ENCODE measurements at regions not wholly inside any gene's neighbourhood (a gene's known extent, or its start where the extent isn't known, plus 50 kb on each side); places are given as distances from the start of the nearest gene placed in this dataset.

DNA sequence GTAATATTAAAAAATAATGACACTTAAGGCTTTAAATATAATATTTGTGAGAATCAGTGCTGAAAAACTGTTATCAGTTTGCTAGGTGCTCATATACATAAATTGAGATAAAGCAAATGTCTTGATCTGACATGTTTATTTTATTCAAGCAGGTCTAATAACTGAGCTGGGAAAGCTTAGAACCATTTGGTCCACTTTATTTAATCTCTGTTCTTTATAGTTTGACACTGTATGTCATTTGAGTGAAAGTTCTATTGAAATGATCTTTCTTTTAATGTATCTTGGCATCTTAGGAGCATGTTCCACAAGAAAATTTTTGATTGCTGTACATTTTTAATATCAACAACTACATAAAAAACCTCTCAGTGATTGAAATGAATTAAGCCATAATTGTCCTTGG lies 772.0 kb upstream of the NRSN1 start:
- Mint-ChIP-seq H3K27ac (ENCODE audit: low read depth, unreplicated experiment) (no peak overlapping the region), H3K36me3 (ENCODE audit: insufficient read depth, unreplicated experiment) (no peaks in the 10 kb centered on the region), H3K4me1 (ENCODE audit: insufficient read depth, unreplicated experiment) (peaks cover 9% of the 10 kb centered on the region), H3K9me3 (ENCODE audit: unreplicated experiment) (peaks cover 7% of the 10 kb centered on the region), H3K27me3 (ENCODE audit: insufficient read depth, unreplicated experiment) (no peaks in the 10 kb centered on the region), H3K4me3 (ENCODE audit: unreplicated experiment) (no peak overlapping the region)
- ChIA-PET CTCF (no interaction called here), POLR2A (no interaction called here)
- no TSS peak for BruUV-seq (replicated peaks)
- TF ChIP-seq, protein P1, sequence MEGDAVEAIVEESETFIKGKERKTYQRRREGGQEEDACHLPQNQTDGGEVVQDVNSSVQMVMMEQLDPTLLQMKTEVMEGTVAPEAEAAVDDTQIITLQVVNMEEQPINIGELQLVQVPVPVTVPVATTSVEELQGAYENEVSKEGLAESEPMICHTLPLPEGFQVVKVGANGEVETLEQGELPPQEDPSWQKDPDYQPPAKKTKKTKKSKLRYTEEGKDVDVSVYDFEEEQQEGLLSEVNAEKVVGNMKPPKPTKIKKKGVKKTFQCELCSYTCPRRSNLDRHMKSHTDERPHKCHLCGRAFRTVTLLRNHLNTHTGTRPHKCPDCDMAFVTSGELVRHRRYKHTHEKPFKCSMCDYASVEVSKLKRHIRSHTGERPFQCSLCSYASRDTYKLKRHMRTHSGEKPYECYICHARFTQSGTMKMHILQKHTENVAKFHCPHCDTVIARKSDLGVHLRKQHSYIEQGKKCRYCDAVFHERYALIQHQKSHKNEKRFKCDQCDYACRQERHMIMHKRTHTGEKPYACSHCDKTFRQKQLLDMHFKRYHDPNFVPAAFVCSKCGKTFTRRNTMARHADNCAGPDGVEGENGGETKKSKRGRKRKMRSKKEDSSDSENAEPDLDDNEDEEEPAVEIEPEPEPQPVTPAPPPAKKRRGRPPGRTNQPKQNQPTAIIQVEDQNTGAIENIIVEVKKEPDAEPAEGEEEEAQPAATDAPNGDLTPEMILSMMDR (IDR thresholded peaks at IDR 0.05; ENCODE audit: unreplicated experiment) = no peak
- DNase-seq (ENCODE audit: unreplicated experiment) = no peak
- intact Hi-C loops (cut with micrococcal nuclease) = no loop called here

DNA sequence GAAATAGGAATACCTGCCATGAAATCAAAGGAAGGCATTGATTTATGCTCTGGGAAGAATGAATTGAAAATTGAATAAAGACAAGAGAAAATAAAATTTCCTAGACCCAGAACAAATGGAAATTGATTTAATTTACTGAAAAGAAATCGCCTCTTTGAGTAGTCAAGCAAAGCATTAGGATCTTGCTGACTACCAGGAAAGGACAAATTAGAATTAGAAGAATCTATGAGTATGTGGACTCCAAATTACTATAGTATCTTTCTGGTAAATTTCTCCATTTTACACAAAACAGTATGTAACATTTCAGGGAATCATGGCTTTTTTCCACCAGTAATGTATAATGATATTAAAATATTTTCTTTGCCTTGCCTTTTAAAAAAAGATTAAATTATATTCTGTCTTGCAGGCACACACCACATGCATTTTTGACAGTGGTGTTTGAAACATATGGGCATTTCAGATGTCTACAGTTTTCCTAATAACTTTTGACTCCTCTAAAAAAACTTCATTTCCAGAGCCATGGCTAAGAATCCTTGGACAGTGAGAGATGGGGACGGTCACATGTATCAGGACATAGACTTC lies 768.7 kb upstream of the NRSN1 start:
- Mint-ChIP-seq H3K4me1 (ENCODE audit: insufficient read depth, unreplicated experiment) (no peaks in the 10 kb centered on the region), H3K4me3 (ENCODE audit: unreplicated experiment) (no peak overlapping the region), H3K36me3 (ENCODE audit: insufficient read depth, unreplicated experiment) (no peaks in the 10 kb centered on the region), H3K9me3 (ENCODE audit: unreplicated experiment) (peaks cover 7% of the 10 kb centered on the region), H3K27ac (ENCODE audit: low read depth, unreplicated experiment) (no peak overlapping the region), H3K27me3 (ENCODE audit: insufficient read depth, unreplicated experiment) (no peaks in the 10 kb centered on the region)
- POLR2A ChIA-PET = no interaction called here
- CTCF ChIA-PET = no interaction called here
- TF ChIP-seq, protein P1 (IDR thresholded peaks at IDR 0.05; ENCODE audit: unreplicated experiment) = no peak
- intact Hi-C loops (cut with micrococcal nuclease) = no loop called here
- no peak for DNase-seq (ENCODE audit: unreplicated experiment)
- no TSS peak for BruUV-seq (replicated peaks)

DNA sequence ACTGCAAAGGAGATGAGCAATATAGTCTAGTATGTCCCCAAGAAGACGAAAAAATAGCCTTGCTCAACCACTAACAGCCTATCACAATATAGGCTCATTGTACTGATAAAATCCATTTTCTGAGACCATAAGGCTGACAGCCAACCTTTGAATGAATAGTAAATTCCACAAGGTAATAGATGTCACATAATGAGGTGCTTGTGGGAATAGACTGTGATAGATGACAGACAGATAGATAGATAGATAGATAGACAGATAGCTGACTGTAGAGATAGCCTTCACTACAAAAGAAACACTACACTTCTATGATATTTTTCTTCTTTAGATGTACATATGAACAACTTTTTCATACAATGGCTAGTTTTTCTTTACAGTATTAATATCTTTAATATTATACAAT lies 760.3 kb upstream of the NRSN1 start:
- BruUV-seq (replicated peaks) = no TSS peak

DNA sequence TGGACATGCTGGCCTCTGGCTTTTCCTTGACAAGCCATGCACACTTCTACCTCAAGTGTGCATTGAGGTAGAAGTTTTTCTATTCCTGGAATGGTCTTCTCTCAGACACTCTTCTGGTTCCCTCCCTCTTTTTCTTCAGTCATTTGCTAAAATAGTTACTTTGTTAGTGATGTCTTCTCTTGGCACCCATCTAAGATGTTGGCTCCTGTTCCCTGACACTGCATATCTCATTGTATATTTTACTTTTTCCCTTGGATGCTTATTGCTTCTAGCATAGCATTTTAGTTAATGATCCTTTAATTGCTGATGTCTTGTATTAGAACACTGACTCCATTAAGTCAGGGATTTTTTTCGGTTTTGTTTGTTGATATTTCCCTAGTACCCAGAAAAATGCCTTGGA lies 758.7 kb upstream of the NRSN1 start:
- ChIA-PET CTCF (no interaction called here), POLR2A (no interaction called here)
- Mint-ChIP-seq H3K27me3 (ENCODE audit: insufficient read depth, unreplicated experiment) (no peaks in the 10 kb centered on the region), H3K27ac (ENCODE audit: low read depth, unreplicated experiment) (no peak overlapping the region), H3K4me3 (ENCODE audit: unreplicated experiment) (no peak overlapping the region), H3K4me1 (ENCODE audit: insufficient read depth, unreplicated experiment) (no peaks in the 10 kb centered on the region), H3K9me3 (ENCODE audit: unreplicated experiment) (no peaks in the 10 kb centered on the region), H3K36me3 (ENCODE audit: insufficient read depth, unreplicated experiment) (no peaks in the 10 kb centered on the region)
- no TSS peak for BruUV-seq (replicated peaks)
- intact Hi-C loops (cut with micrococcal nuclease) = no loop called here
- TF ChIP-seq, protein P1 (IDR thresholded peaks at IDR 0.05; ENCODE audit: unreplicated experiment) = no peak
- DNase-seq (ENCODE audit: unreplicated experiment) = no peak

More for the DNA sequence above, 760.3 kb upstream of the NRSN1 start:
- POLR2A ChIA-PET = interaction anchor here (0.6 kb wide), 1 partner anchor 83 kb away, joined by 3 read pairs; no protein-coding TSS in a partner anchor
- no peak overlapping the region for H3K27ac Mint-ChIP-seq (ENCODE audit: low read depth, unreplicated experiment)
- TF ChIP-seq, protein P1 (IDR thresholded peaks at IDR 0.05; ENCODE audit: unreplicated experiment) = no peak
- CTCF ChIA-PET = no interaction called here
- H3K36me3 Mint-ChIP-seq (ENCODE audit: insufficient read depth, unreplicated experiment) = no peaks in the 10 kb centered on the region
- H3K9me3 Mint-ChIP-seq (ENCODE audit: unreplicated experiment) = no peaks in the 10 kb centered on the region
- no peaks in the 10 kb centered on the region for H3K27me3 Mint-ChIP-seq (ENCODE audit: insufficient read depth, unreplicated experiment)
- intact Hi-C loops (cut with micrococcal nuclease) = no loop called here
- no peaks in the 10 kb centered on the region for H3K4me1 Mint-ChIP-seq (ENCODE audit: insufficient read depth, unreplicated experiment)
- H3K4me3 Mint-ChIP-seq (ENCODE audit: unreplicated experiment) = no peak overlapping the region
- no peak for DNase-seq (ENCODE audit: unreplicated experiment)
